ENCODE measurements at regions not wholly inside any gene's neighbourhood (a gene's known extent, or its start where the extent isn't known, plus 50 kb on each side); places are given as distances from the start of the nearest gene placed in this dataset.

DNA sequence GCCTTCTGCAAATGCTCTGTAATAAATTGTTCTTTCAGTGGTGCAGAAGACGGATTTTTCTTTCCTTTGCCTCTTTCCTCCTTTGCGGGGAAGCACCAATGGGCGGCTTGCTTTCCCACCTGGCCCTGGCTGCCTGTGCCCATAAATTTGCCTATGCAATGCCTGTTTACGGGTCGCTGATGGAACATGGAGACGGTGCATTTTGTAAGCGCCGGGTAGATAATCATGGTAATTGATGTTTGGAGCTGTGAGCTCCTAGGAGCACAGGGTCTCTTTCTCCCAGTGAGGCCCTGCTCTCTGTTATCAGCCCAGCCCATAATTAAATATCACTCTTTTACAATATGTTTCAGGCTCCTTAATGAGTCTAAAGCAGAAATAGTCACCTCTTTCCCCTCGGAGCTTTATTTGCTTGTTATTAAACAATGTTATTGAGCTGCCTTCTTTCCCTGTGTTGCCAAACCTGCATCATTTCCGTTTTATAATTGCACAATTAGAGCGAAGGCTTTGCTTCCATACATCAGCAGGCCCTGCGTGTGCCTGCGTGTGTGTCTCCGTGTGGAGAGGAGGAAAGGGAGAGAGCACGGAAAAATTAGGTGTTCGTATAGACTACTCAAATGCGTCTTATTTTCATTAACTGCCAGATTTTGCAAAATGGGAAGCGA is 437.4 kb upstream of the POU3F3 start:
- Histone ChIP-seq H3K4me1 (no peaks in the 10 kb centered on the region), H3K9ac (no peak overlapping the region), H3K4me2 (ENCODE audit: low read length) (no peak overlapping the region), H3K27me3 (ENCODE audit: control insufficient read depth, insufficient read depth, low read length) (no peaks in the 10 kb centered on the region), H3K9me3 (ENCODE audit: control insufficient read depth, low read length) (no peaks in the 10 kb centered on the region), H3K79me2 (no peaks in the 10 kb centered on the region), H3K4me3 (ENCODE audit: low read depth, low read length) (no peak overlapping the region), H3K27ac (no peak overlapping the region), H3K36me3 (ENCODE audit: control insufficient read depth, insufficient read depth, low read length) (no peaks in the 10 kb centered on the region), H2AFZ (no peak overlapping the region)
- TF ChIP-seq, protein P1, sequence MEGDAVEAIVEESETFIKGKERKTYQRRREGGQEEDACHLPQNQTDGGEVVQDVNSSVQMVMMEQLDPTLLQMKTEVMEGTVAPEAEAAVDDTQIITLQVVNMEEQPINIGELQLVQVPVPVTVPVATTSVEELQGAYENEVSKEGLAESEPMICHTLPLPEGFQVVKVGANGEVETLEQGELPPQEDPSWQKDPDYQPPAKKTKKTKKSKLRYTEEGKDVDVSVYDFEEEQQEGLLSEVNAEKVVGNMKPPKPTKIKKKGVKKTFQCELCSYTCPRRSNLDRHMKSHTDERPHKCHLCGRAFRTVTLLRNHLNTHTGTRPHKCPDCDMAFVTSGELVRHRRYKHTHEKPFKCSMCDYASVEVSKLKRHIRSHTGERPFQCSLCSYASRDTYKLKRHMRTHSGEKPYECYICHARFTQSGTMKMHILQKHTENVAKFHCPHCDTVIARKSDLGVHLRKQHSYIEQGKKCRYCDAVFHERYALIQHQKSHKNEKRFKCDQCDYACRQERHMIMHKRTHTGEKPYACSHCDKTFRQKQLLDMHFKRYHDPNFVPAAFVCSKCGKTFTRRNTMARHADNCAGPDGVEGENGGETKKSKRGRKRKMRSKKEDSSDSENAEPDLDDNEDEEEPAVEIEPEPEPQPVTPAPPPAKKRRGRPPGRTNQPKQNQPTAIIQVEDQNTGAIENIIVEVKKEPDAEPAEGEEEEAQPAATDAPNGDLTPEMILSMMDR (IDR thresholded peaks at IDR 0.05), result no peak

DNA sequence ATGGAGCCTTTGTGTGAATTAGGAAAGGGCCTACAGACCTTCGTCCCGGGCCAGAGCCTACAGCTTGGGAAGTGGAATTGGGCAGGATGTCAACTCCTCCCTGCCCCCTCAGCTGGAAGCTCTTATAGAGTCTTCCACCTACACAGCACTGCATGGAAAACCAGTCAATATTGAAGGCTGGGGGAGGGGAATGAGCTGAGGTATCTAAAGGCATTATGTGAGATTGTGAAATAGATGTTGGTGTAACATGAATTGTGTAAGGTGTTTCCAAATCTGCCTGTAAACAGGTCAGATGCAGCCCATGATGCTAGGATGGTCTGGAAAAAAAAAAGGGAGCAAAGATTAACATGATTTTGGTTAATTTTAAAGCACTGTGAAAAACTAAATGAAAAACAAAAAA is 433.5 kb upstream of the POU3F3 start:
- H3K27me3 ChIP-seq (ENCODE audit: control insufficient read depth, insufficient read depth, low read length), result no peaks in the 10 kb centered on the region
- H3K36me3 ChIP-seq (ENCODE audit: control insufficient read depth, insufficient read depth, low read length), result no peaks in the 10 kb centered on the region
- H3K4me1 ChIP-seq, result no peaks in the 10 kb centered on the region
- no peak overlapping the region for H2AFZ ChIP-seq
- H3K27ac ChIP-seq, result no peak overlapping the region
- no peak overlapping the region for H3K9ac ChIP-seq
- H3K9me3 ChIP-seq (ENCODE audit: control insufficient read depth, low read length), result no peaks in the 10 kb centered on the region
- TF ChIP-seq, protein P1 (IDR thresholded peaks at IDR 0.05), result no peak
- H3K4me2 ChIP-seq (ENCODE audit: low read length), result no peak overlapping the region
- H3K79me2 ChIP-seq, result no peaks in the 10 kb centered on the region
- H3K4me3 ChIP-seq (ENCODE audit: low read depth, low read length), result no peak overlapping the region

DNA sequence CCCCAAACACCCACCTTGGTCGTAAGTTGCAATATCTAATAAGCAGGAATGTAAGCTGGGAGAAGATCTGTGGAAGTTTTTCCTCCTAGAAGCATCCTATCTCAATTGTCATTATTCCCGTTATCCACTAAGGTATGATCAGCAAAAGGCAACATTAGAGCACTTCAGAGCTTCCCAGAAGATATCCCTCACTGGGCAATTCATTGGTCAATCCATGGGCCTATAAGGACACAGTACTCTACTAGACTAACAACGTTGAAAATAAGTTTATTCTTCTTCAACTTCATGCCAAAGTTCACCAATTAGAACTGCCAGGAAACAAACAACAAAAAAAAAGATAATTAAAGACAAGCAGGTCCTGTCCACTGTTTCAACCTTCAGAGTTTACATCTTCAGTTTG is 433.0 kb upstream of the POU3F3 start:
- Histone ChIP-seq H3K27me3 (ENCODE audit: control insufficient read depth, insufficient read depth, low read length) (no peaks in the 10 kb centered on the region), H2AFZ (no peak overlapping the region), H3K79me2 (no peaks in the 10 kb centered on the region), H3K9ac (no peak overlapping the region), H3K36me3 (ENCODE audit: control insufficient read depth, insufficient read depth, low read length) (no peaks in the 10 kb centered on the region), H3K9me3 (ENCODE audit: control insufficient read depth, low read length) (no peaks in the 10 kb centered on the region), H3K27ac (no peak overlapping the region), H3K4me2 (ENCODE audit: low read length) (no peak overlapping the region), H3K4me1 (no peaks in the 10 kb centered on the region), H3K4me3 (ENCODE audit: low read depth, low read length) (no peak overlapping the region)
- TF ChIP-seq, protein P1 (IDR thresholded peaks at IDR 0.05), result no peak

DNA sequence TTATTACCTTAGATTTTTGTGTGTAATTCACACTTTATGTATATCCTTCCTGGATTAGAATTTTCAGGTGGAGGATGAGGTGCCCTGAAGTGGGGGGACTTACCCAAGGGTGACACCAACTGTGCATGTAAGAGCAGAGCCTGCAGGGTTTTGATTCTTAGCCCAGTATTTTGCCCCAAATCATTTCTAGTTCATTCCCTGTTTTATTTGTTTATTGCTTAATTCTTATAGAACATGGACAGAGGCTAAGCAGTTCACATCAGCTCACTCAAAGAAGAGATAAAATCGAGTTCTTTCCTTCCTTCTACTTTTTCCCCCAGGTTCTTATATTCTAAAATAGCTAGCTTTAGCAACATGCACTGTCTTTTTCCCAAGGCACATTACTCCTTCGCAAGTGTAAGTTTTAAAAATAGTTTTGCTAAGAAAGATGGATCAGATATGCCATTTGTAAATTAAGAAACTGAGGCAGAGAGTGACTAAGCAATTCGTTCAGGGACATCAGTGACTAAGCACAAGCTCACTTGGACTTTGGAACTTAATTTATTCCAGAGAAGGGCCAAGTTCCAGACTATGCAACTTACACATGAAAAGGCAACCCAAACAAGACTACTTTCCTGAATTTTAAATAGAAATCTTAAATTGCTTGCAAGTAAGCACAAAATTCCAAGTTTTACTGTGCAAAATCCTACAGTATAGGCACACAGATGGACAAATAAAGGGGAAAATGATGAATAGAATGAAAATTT is 427.9 kb upstream of the POU3F3 start:
- H2AFZ ChIP-seq, result no peak overlapping the region
- H3K27me3 ChIP-seq (ENCODE audit: control insufficient read depth, insufficient read depth, low read length), result no peaks in the 10 kb centered on the region
- H3K79me2 ChIP-seq, result no peaks in the 10 kb centered on the region
- TF ChIP-seq, protein P1 (IDR thresholded peaks at IDR 0.05), result no peak
- no peak overlapping the region for H3K27ac ChIP-seq
- H3K4me2 ChIP-seq (ENCODE audit: low read length), result no peak overlapping the region
- H3K36me3 ChIP-seq (ENCODE audit: control insufficient read depth, insufficient read depth, low read length), result no peaks in the 10 kb centered on the region
- H3K9ac ChIP-seq, result no peak overlapping the region
- H3K4me1 ChIP-seq, result no peaks in the 10 kb centered on the region
- no peaks in the 10 kb centered on the region for H3K9me3 ChIP-seq (ENCODE audit: control insufficient read depth, low read length)
- H3K4me3 ChIP-seq (ENCODE audit: low read depth, low read length), result no peak overlapping the region
